NCI-H2081 treated with DMSO at 0.1 percent for 48 hours (cell line): ENCODE measurements at regions not wholly inside any gene's neighbourhood (a gene's known extent, or its start where the extent isn't known, plus 50 kb on each side); places are given as distances from the start of the nearest gene placed in this dataset.
A peak's percentile ranks its signal among the peaks of the same experiment; 100 is the strongest.
"Not testable (repeated sequence)": the region's sequence is repeated elsewhere in the genome, so short reads cannot be mapped to it uniquely, and the experiment has no call there.

Experiments
- DNase-seq: peaks from one replicate; lab custom pipeline; 2025; lab: John Stamatoyannopoulos, UW

DNA sequence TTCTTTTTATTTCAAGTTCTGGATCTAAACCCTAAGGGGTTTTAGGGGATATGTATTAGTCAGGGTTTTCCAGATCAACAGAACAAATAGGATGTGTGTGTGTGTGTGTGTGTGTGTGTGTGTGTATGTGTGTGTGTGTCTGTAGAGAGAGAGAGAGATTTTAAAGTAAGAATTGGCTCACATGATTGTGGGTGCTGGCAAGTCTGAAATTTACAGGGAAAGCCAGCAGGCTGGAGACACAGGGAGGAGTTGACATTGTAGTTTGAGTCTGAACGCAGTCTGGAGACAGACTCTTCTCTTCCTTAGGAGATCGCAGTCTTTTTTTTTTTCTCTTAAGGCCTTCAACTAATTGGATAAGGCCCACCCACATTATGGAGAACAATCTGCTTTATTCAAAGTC, 428.8 kb upstream of the TBL1XR1 start:
- DNase-seq: no peak

- DNase-seq: not testable (repeated sequence)
Observed at GRCh38 chr3:177628095-177628719, 430.9 kb upstream of the TBL1XR1 start.

- DNase-seq: no peak
Observed at GRCh38 chr3:177629276-177629675, 432.0 kb upstream of the TBL1XR1 start.

DNA sequence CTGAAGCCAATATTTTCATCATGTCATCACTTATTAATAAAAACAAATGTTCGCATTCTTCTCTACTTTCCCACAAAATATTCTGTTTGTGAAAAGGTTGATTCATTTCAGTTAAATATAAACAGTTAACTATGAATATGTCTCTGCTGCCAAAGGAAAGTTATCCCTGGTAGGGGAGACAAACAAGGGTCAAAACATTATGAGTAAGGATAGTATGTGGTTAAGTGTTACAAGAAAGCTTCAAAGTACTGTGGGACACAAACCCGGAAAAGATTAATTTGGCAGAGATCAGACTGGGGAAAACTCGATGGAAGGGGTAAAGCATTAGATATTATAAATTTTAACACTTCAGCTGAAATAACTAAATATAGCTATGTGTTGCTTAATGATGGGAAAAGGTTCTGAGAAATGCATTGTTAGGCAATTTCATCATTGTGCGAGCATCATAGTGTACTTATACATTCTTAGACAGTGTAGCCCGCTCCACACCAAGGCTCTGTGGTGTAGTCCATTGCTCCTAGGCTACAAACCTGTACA, 436.5 kb upstream of the TBL1XR1 start:
- DNase-seq: no peak

GRCh38 chr3:177635601-177636106, 438.4 kb upstream of the TBL1XR1 start:
- DNase-seq: not testable (repeated sequence)

DNA sequence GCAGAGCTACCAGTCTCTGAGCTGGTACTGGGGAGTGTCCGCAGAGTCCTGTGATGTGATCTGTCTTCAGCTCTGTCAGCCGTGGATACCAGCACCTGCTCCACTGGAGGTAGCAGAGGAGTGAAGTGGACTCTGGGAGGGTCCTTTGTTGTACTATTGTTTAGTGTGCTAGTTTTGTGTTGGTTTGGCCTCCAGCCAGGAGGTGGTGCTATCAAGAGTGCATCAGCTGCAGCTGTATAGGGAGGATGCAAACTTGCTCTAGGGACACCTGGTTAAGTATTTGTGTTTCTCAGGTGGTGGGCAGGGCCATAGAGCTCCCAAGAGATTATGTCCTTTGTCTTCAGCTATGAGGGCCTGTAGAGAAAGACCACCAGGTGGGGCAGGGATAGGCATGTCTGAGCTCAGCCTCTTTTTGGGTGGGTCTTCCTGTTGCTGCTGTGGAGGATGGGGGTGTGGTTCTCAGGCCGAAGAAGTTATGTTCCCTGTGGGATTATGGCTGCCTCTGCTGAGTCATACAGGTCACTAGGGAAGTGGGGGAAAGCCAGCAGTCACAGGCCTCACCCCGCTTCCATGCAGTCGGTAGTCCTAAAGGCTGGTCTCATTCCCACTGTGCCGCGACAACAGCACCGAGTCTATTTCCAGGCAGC, 443.2 kb upstream of the TBL1XR1 start:
- DNase-seq: peak; percentile 33

- no peak for DNase-seq
Observed at GRCh38 chr3:177641206-177641605, 443.9 kb upstream of the TBL1XR1 start.

DNA sequence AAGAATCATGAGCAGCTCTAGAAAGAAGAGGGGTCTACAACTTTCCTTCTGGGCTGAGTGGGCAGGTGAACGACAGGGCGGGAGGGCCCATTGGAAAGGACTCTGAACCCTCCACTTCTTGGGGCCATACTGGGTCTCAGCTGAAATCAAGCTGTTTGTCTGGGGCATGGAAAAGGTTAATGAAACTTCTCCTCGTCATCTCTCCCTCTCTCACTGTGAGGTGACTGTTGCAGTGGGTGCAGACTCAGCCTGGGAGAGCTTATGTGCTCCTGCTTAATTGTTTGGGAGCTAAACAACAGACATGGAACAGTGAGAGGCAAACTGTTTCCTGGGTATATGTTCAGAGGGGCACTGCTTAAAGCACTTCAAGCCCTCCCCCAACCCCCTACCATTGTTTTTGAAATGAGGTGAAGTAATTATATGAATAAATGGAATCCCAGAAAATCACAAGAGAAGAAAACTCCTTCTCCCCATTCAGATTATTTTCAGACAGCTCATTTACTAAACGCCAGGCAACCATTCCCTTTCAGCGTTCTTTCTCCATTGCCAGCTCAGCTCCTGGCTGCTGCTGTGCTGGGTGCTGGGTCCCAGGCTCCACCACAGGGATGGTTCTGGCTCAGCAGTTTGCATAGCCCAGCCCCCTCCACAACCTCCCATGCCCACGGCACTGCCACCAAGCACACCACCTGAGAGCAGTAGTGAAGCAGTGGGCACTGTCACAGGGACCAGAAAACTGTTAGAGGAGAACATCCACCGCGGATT, 444.9 kb upstream of the TBL1XR1 start:
- DNase-seq: no peak

- DNase-seq: no peak
Observed at GRCh38 chr3:177642804-177643125, 445.5 kb upstream of the TBL1XR1 start.

DNA sequence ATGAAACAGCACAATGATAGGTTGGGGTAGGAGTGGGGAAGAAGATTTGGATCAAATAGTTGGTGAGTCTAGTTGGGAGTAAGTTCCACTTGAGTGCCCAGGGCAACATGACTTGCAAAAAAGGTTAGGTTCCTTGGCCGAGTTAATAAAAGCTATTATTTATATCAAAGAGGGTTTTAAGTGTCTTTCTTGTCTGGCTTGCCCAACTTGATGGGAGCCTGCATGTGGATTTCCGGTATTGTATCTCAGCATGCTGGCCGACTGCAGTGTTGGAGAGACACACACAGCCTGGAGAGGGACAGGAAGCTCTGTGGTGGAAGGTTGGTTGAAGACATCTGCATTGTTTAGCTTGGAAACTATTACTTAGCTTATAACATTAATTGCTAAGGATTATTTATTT, 449.5 kb upstream of the TBL1XR1 start:
- no peak for DNase-seq

- DNase-seq: no peak
Observed at GRCh38 chr3:177647341-177647740, 450.1 kb upstream of the TBL1XR1 start.

- DNase-seq: no peak
Observed at GRCh38 chr3:177647876-177648275, 450.6 kb upstream of the TBL1XR1 start.

DNA sequence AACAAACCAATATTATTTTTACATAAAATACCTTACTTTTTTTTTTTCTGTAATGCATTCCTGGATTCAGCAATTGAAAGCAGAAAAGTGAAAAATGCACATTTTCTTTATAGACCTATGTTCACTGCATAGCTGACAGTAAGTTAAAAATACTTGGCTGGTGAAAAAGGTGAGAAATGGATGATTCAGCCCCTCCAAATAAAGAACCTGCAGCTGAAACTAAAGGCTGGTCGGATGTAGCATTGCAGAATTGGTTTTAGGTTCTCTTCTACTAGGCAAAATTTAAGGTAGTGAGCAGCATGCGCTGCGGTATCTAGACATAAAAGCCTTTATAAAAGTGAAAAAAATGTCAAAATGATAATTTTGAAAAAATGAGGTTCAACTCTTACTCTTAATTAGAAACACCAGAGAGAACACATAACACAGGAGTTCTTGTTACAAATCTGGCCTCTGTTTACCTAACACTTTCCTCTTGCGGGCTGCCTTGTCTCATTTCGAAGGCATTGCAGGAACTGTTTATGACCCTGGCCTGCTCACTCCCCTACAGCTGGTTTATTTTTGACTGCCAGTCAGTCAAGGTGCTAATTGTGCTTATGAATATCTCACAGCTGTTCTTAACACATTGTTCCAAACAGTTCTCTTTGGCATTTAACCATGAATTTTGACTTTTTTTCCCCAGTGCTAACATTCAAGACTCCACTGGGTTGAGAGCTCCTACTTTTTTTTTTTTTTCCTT, 455.4 kb upstream of the TBL1XR1 start:
- DNase-seq: no peak

GRCh38 chr3:177657243-177657642, 460.0 kb upstream of the TBL1XR1 start:
- DNase-seq: no peak

DNA sequence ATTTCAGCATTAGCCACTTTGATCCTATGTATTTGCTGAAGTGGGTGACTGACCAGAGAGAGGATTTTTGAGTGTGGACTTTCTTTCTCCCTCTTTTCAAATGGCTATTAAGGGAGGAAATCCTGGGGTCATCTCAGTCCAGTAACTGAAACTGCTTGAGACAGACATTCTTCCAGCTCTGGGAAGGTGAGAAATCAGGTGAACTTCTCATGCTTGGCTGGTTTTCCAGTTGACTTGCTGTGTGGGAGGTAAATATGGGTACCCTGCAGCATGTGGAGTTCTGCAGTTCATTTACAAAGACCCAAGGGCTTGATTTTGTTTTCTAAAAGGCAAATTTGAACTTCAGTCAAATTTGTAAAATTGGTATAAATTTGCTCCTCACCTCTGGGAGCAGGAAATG, 461.1 kb upstream of the TBL1XR1 start:
- no peak for DNase-seq

DNA sequence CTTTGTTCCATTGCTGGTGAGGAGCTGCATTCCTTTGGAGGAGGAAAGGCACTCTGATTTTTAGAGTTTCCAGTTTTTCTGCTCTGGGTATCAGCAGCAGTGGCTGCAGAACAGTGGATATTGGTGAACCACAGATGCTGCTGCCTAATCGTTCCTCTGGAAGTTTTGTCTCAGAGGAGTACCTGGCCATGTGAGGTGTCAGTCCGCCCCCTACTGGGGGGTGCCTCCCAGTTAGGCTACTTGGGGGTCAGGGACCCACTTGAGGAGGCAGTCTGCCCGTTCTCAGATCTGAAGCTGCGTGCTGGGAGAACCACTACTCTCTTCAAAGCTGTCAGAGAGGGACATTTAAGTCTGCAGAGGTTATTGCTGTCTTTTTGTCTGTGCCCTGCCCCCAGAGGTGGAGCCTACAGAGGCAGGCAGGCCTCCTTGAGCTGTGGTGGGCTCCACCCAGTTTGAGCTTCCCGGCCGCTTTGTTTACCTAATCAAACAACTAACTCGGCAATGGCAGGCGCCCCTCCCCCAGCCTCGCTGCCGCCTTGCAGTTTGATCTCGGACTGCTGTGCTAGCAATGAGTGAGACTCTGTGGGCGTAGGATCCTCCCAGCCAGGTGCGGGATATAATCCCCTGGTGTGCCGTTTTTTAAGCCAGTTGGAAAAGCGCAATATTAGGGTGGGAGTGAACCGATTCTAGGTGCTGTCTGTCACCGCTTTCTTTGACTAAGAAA, 467.3 kb upstream of the TBL1XR1 start:
- not testable (repeated sequence) for DNase-seq

DNA sequence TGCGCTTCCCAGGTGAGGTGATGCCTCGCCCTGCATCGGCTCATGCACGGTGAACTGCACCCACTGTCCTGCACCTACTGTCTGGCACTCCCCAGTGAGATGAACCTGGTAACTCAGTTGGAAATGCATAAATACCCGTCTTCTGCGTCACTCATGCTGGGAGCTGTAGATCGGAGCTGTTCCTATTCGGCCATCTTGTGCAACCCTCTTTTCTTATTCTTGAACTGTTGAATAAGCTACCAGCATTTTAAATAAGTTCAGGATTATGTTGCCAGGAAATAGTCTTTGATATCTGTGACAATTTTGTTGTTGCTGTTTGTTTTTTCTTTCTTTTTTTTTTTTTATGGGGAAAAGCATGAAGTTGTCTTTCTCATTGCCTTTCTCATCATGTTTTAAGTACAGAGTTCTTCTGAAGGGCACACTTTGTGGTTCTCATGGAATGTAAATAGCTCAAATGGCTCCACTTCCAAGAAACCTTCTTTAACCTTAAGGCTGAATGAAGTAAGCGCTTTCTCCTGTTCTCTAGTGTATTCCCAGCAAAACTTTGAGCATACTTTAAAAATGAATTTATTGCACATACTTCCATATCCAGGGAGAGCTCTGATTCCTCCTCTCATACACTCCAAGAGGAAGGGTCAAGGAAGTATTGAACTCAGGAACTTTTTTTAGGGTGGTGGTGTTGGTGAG, 468.0 kb upstream of the TBL1XR1 start:
- DNase-seq: no peak

- DNase-seq: no peak
Observed at GRCh38 chr3:177672252-177672911, 475.1 kb upstream of the TBL1XR1 start.

DNA sequence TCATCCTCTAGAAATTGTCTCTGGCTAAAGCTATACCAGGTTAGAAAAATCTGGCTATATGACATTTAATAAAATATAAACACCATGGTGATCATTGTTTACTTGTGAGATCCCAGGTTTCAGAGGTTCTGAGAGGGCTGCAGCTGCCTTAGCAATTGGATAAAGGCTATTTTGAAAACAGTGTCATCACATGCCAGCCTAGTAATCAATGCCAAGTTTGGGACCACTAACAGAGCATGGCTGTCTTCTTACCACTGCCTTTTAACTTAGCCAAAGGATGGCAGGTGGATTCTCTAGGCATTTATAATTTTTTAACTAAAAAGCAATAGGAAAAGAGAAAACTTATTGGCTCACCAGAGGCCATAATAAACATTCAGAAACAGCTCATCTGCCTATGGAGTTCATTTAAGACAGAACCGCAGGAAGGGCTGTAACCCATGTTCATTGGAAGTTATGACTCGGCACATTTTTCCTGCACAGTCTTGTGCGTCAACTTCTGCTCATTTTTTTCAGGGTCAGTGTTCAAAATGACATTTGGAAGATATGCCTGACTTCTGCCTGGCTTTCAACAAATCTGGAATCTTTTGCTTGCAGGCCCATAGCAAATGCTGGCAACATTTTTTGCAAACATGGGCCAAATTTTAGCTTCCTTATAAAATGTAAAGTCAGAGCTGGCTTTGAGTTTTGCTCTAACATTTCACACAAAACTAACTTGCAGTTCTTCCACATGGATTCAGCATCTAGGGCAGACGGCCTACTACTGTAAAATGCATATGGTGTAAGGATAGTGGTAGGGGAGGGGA, 476.0 kb upstream of the TBL1XR1 start:
- DNase-seq: no peak

DNA sequence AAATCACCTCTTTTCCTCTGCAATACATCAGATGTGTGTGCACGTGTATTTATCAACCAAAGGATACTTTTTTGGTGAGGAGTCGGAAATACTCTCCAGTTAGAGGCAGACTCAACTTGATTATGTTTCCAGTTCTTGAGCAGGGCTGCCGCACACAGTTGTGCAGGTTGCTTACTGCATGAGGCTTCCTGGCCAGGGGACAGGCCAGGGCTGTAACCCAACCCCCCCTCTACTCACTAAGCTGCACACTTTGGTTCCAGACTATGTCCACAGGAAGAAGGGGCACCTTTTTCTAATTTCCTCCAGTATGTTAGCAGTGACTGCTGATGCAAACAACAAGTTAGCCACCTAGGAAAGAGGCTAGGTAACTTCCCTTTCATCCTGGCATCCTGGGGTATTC, 476.9 kb upstream of the TBL1XR1 start:
- no peak for DNase-seq
